HEK293 (cell line): ENCODE measurements at regions not wholly inside any gene's neighbourhood (a gene's known extent, or its start where the extent isn't known, plus 50 kb on each side); places are given as distances from the start of the nearest gene placed in this dataset.
"Not testable (repeated sequence)": the region's sequence is repeated elsewhere in the genome, so short reads cannot be mapped to it uniquely, and the experiment has no call there.

Experiments
- CTCF ChIA-PET: fragments of 350-600 bp; formaldehyde crosslinking; extraction: SDS; loops from one replicate; lab custom pipeline; 2021; ENCODE audit warnings: antibody characterized with exemption; lab: Yijun Ruan, JAX
- POLR2A ChIA-PET: fragments of 300-600 bp; formaldehyde crosslinking; extraction: SDS; loops from one replicate; lab custom pipeline; 2020; ENCODE audit warnings: antibody characterized with exemption, inconsistent platforms; lab: Yijun Ruan, JAX
- H3K27ac ChIP-seq: fragments of 200-500 bp; sonication (Bioruptor generic); 2 replicates; pipeline ENCODE4 v1.5.1; 2014; ENCODE audit warnings: low read depth, low read length, control low read depth, inconsistent platforms; ENCODE audit errors: extremely low read depth
- H3K36me3 ChIP-seq, 2 experiments: fragments of 200-500 bp in 1 of 2; sonication (Bioruptor generic) in 1 of 2; 1 replicate in 1 of 2; 2 replicates in 1 of 2; pipeline ENCODE4 v1.5.1; 2014 to 2017; ENCODE audit warnings: inconsistent platforms in 2 of 2, low read length in 2 of 2; ENCODE audit not compliant: control insufficient read depth in 2 of 2, insufficient read depth in 1 of 2
- H3K4me1 ChIP-seq: fragments of 200-500 bp; sonication (Bioruptor generic); 2 replicates; pipeline ENCODE4 v1.5.1; 2014; ENCODE audit warnings: mild to moderate bottlenecking, low read length, inconsistent platforms; ENCODE audit not compliant: control insufficient read depth, insufficient read depth
- H3K4me3 ChIP-seq: 2 replicates; pipeline ENCODE4 v1.5.1; 2011; ENCODE audit warnings: low read depth, mild to moderate bottlenecking, control low read depth, low read length, moderate library complexity
- H3K9me3 ChIP-seq: fragments of 200-500 bp; sonication (Bioruptor generic); 2 replicates; pipeline ENCODE4 v1.5.1; 2014; ENCODE audit warnings: low read depth, low read length, inconsistent platforms; ENCODE audit not compliant: control insufficient read depth, insufficient read depth
- SCRT1 ChIP-seq: fragments of 450-650 bp; formaldehyde crosslinking; IDR thresholded peaks from 2 replicates; pipeline ENCODE4 v1.5.1; 2016; ENCODE audit warnings: missing biosample characterization, missing genetic modification characterization, borderline replicate concordance
- ZBTB8A ChIP-seq: fragments of 450-650 bp; formaldehyde crosslinking; IDR thresholded peaks from 2 replicates; pipeline ENCODE4 v1.5.1; 2016; ENCODE audit warnings: missing biosample characterization, missing genetic modification characterization
- ZNF121 ChIP-seq: fragments of 450-650 bp; formaldehyde crosslinking; IDR thresholded peaks from 2 replicates; pipeline ENCODE4 v1.5.1; 2016; ENCODE audit warnings: missing biosample characterization, missing genetic modification characterization
- ZNF133 ChIP-seq: fragments of 450-650 bp; formaldehyde crosslinking; IDR thresholded peaks from 2 replicates; pipeline ENCODE4 v1.5.1; 2016; ENCODE audit warnings: missing biosample characterization, missing genetic modification characterization
- ZNF157 ChIP-seq: fragments of 450-650 bp; formaldehyde crosslinking; IDR thresholded peaks from 2 replicates; pipeline ENCODE4 v1.5.1; 2016; ENCODE audit warnings: missing biosample characterization, missing genetic modification characterization
- ZNF335 ChIP-seq: fragments of 450-650 bp; formaldehyde crosslinking; conservative IDR thresholded peaks from 2 replicates; pipeline ENCODE4 v1.5.1; 2016; ENCODE audit warnings: missing biosample characterization, missing genetic modification characterization
- ZNF394 ChIP-seq: fragments of 450-650 bp; formaldehyde crosslinking; IDR thresholded peaks from 2 replicates; pipeline ENCODE4 v1.5.1; 2016; ENCODE audit warnings: missing biosample characterization, missing genetic modification characterization, mild to moderate bottlenecking, moderate library complexity, borderline replicate concordance
- ZNF585B ChIP-seq: fragments of 450-650 bp; formaldehyde crosslinking; IDR thresholded peaks from 2 replicates; pipeline ENCODE4 v1.5.1; 2016; ENCODE audit warnings: missing biosample characterization, missing genetic modification characterization
- ZNF664 ChIP-seq: fragments of 450-650 bp; formaldehyde crosslinking; IDR thresholded peaks from 2 replicates; pipeline ENCODE4 v1.5.1; 2016; ENCODE audit warnings: missing biosample characterization, missing genetic modification characterization
- ZNF830 ChIP-seq: fragments of 450-650 bp; IDR thresholded peaks from 2 replicates; pipeline ENCODE4 v1.5.0; 2018; ENCODE audit warnings: missing biosample characterization, missing genetic modification characterization, low read depth, mild to moderate bottlenecking, moderate library complexity
- TF ChIP-seq, protein P1 (sequence below): fragments of 450-650 bp; formaldehyde crosslinking; IDR thresholded peaks from 2 replicates; pipeline ENCODE4 v1.5.1; 2016; ENCODE audit warnings: missing biosample characterization, missing genetic modification characterization, borderline replicate concordance
- TF ChIP-seq, protein P2 (sequence below): fragments of 450-650 bp; formaldehyde crosslinking; conservative IDR thresholded peaks from 2 replicates; pipeline ENCODE4 v1.5.1; 2016; ENCODE audit warnings: low read depth, missing biosample characterization, missing genetic modification characterization
- TF ChIP-seq, protein P3 (sequence below): fragments of 450-650 bp; formaldehyde crosslinking; IDR thresholded peaks from 2 replicates; pipeline ENCODE4 v1.5.1; 2017; ENCODE audit warnings: missing biosample characterization, missing genetic modification characterization
- TF ChIP-seq, protein P4 (sequence below): fragments of 450-650 bp; formaldehyde crosslinking; IDR thresholded peaks from 2 replicates; pipeline ENCODE4 v1.5.1; 2016; ENCODE audit warnings: missing biosample characterization, missing genetic modification characterization
- TF ChIP-seq, protein P5 (sequence below): fragments of 450-650 bp; formaldehyde crosslinking; IDR thresholded peaks from 2 replicates; pipeline ENCODE4 v1.5.1; 2016; ENCODE audit warnings: missing biosample characterization, missing genetic modification characterization

DNA sequence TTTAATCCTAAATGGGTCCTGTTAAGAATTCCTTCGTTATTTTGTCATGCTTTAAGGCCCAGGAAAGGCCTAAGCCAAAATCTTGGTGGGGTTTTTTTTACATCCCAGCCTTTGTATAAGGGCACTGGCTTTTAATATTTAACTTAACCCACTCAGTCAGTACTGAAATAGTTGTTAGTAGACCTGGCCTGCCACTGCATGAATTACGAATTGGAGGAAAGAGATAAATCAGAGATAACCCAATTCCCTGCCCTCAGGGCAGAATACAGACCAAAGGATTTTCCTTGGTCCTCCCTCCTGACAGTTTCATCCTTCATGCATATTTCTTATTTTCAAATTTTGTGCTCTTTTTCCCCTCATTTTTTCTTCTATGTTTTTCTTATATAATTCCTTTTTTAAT lies 193.0 kb downstream of the FASLG start:
- H3K9me3 ChIP-seq: no peaks in the 10 kb centered on the region
- ChIA-PET POLR2A (no interaction called here), CTCF (no interaction called here)
- no peak overlapping the region for H3K4me3 ChIP-seq
- no peaks in the 10 kb centered on the region for H3K36me3 ChIP-seq
- TF ChIP-seq, protein P1, sequence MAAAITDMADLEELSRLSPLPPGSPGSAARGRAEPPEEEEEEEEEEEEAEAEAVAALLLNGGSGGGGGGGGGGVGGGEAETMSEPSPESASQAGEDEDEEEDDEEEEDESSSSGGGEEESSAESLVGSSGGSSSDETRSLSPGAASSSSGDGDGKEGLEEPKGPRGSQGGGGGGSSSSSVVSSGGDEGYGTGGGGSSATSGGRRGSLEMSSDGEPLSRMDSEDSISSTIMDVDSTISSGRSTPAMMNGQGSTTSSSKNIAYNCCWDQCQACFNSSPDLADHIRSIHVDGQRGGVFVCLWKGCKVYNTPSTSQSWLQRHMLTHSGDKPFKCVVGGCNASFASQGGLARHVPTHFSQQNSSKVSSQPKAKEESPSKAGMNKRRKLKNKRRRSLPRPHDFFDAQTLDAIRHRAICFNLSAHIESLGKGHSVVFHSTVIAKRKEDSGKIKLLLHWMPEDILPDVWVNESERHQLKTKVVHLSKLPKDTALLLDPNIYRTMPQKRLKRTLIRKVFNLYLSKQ (tag by site-specific recombination): no peak
- TF ChIP-seq ZNF394 (tag by site-specific recombination) (no peak), ZNF335 (tag by site-specific recombination) (no peak), ZNF157 (tag by site-specific recombination) (no peak), ZBTB8A (no peak), ZNF830 (tag by site-specific recombination) (no peak), ZNF585B (tag by site-specific recombination) (no peak), SCRT1 (no peak), ZNF133 (no peak), ZNF664 (tag by site-specific recombination) (no peak), ZNF121 (tag by site-specific recombination) (no peak)
- TF ChIP-seq, protein P2, sequence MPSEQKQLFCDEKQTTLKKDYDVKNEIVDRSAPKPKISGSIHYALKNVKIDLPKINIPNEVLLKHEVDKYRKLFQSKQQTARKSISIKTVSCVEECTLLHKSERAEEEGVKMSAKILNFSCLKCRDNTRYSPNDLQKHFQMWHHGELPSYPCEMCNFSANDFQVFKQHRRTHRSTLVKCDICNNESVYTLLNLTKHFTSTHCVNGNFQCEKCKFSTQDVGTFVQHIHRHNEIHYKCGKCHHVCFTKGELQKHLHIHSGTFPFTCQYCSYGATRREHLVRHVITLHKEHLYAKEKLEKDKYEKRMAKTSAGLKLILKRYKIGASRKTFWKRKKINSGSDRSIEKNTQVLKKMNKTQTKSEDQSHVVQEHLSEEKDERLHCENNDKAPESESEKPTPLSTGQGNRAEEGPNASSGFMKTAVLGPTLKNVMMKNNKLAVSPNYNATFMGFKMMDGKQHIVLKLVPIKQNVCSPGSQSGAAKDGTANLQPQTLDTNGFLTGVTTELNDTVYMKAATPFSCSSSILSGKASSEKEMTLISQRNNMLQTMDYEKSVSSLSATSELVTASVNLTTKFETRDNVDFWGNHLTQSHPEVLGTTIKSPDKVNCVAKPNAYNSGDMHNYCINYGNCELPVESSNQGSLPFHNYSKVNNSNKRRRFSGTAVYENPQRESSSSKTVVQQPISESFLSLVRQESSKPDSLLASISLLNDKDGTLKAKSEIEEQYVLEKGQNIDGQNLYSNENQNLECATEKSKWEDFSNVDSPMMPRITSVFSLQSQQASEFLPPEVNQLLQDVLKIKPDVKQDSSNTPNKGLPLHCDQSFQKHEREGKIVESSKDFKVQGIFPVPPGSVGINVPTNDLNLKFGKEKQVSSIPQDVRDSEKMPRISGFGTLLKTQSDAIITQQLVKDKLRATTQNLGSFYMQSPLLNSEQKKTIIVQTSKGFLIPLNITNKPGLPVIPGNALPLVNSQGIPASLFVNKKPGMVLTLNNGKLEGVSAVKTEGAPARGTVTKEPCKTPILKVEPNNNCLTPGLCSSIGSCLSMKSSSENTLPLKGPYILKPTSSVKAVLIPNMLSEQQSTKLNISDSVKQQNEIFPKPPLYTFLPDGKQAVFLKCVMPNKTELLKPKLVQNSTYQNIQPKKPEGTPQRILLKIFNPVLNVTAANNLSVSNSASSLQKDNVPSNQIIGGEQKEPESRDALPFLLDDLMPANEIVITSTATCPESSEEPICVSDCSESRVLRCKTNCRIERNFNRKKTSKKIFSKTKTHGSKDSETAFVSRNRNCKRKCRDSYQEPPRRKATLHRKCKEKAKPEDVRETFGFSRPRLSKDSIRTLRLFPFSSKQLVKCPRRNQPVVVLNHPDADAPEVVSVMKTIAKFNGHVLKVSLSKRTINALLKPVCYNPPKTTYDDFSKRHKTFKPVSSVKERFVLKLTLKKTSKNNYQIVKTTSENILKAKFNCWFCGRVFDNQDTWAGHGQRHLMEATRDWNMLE (tag by site-specific recombination): no peak
- TF ChIP-seq, protein P3, sequence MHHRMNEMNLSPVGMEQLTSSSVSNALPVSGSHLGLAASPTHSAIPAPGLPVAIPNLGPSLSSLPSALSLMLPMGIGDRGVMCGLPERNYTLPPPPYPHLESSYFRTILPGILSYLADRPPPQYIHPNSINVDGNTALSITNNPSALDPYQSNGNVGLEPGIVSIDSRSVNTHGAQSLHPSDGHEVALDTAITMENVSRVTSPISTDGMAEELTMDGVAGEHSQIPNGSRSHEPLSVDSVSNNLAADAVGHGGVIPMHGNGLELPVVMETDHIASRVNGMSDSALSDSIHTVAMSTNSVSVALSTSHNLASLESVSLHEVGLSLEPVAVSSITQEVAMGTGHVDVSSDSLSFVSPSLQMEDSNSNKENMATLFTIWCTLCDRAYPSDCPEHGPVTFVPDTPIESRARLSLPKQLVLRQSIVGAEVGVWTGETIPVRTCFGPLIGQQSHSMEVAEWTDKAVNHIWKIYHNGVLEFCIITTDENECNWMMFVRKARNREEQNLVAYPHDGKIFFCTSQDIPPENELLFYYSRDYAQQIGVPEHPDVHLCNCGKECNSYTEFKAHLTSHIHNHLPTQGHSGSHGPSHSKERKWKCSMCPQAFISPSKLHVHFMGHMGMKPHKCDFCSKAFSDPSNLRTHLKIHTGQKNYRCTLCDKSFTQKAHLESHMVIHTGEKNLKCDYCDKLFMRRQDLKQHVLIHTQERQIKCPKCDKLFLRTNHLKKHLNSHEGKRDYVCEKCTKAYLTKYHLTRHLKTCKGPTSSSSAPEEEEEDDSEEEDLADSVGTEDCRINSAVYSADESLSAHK (tag by site-specific recombination): no peak
- TF ChIP-seq, protein P4, sequence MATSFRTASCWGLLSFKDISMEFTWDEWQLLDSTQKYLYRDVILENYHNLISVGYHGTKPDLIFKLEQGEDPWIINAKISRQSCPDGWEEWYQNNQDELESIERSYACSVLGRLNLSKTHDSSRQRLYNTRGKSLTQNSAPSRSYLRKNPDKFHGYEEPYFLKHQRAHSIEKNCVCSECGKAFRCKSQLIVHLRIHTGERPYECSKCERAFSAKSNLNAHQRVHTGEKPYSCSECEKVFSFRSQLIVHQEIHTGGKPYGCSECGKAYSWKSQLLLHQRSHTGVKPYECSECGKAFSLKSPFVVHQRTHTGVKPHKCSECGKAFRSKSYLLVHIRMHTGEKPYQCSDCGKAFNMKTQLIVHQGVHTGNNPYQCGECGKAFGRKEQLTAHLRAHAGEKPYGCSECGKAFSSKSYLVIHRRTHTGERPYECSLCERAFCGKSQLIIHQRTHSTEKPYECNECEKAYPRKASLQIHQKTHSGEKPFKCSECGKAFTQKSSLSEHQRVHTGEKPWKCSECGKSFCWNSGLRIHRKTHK (tag by site-specific recombination): no peak
- TF ChIP-seq, protein P5, sequence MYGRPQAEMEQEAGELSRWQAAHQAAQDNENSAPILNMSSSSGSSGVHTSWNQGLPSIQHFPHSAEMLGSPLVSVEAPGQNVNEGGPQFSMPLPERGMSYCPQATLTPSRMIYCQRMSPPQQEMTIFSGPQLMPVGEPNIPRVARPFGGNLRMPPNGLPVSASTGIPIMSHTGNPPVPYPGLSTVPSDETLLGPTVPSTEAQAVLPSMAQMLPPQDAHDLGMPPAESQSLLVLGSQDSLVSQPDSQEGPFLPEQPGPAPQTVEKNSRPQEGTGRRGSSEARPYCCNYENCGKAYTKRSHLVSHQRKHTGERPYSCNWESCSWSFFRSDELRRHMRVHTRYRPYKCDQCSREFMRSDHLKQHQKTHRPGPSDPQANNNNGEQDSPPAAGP (tag by site-specific recombination): no peak
- H3K4me1 ChIP-seq: no peaks in the 10 kb centered on the region
- H3K27ac ChIP-seq: no peak overlapping the region

DNA sequence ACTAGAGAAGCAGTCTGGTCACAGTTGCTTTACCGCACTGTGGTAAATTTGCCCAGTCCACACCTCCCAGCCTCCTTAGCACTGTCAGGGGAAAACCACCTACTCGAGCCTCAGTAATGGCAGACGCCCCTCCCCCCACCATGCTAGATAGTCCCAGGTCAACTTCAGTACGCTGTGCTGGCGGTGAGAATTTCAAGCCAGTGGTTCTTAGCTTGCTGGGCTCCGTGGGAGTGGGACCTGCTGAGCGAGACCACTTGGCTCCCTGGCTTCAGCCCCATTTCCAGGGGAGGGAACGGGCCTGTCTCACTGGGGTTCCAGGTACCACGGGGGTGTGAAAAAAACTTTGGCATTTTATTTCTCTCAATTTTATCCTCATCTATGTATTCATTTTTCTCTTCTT lies 194.8 kb downstream of the TNFSF18 start:
- CTCF ChIA-PET: interaction anchor here (0.6 kb wide), 1 partner anchor 30 kb away, joined by 3 read pairs; no protein-coding TSS in a partner anchor
- H3K36me3 ChIP-seq, H3K27ac ChIP-seq, H3K4me3 ChIP-seq, H3K9me3 ChIP-seq, H3K4me1 ChIP-seq, POLR2A ChIA-PET: not testable (repeated sequence)
